ENCODE measurements at regions not wholly inside any gene's neighbourhood (a gene's known extent, or its start where the extent isn't known, plus 50 kb on each side); places are given as distances from the start of the nearest gene placed in this dataset.

GRCh38 chr1:78280626-78281025, 210.1 kb upstream of the PTGFR start:
- no peak overlapping the region for H3K27ac ChIP-seq
- H3K4me1 ChIP-seq: no peaks in the 10 kb centered on the region
- no peak for DNase-seq
- no peaks in the 10 kb centered on the region for H3K27me3 ChIP-seq
- no peak for TF ChIP-seq CTCF (IDR thresholded peaks at IDR 0.05)
- H3K4me3 ChIP-seq: no peak overlapping the region
- no peaks in the 10 kb centered on the region for H3K36me3 ChIP-seq
- no peaks in the 10 kb centered on the region for H3K9me3 ChIP-seq
- intact Hi-C loops (cut with DNase I; ENCODE audit: low total_unique reads): no loop called here

GRCh38 chr1:78281580-78281979, 209.2 kb upstream of the PTGFR start:
- no peak for TF ChIP-seq CTCF (IDR thresholded peaks at IDR 0.05)
- intact Hi-C loops (cut with DNase I; ENCODE audit: low total_unique reads): no loop called here
- Histone ChIP-seq H3K27ac (no peak overlapping the region), H3K36me3 (no peaks in the 10 kb centered on the region), H3K27me3 (no peaks in the 10 kb centered on the region), H3K9me3 (no peaks in the 10 kb centered on the region), H3K4me3 (no peak overlapping the region), H3K4me1 (no peaks in the 10 kb centered on the region)
- no peak for DNase-seq

GRCh38 chr1:78283691-78284090, 207.1 kb upstream of the PTGFR start:
- DNase-seq: no peak
- no peaks in the 10 kb centered on the region for H3K27me3 ChIP-seq

GRCh38 chr1:78284354-78284753, 206.4 kb upstream of the PTGFR start:
- H3K27ac ChIP-seq: no peak overlapping the region
- TF ChIP-seq CTCF (IDR thresholded peaks at IDR 0.05): no peak
- H3K27me3 ChIP-seq: no peaks in the 10 kb centered on the region
- intact Hi-C loops (cut with DNase I; ENCODE audit: low total_unique reads): no loop called here
- H3K4me3 ChIP-seq: no peak overlapping the region
- peak; percentile 62 to 66 for DNase-seq
- H3K4me1 ChIP-seq: no peaks in the 10 kb centered on the region
- no peaks in the 10 kb centered on the region for H3K9me3 ChIP-seq
- no peaks in the 10 kb centered on the region for H3K36me3 ChIP-seq

More at GRCh38 chr1:78283691-78284090, 207.1 kb upstream of the PTGFR start:
- intact Hi-C loops (cut with DNase I; ENCODE audit: low total_unique reads): no loop called here
- H3K9me3 ChIP-seq: no peaks in the 10 kb centered on the region
- no peak overlapping the region for H3K27ac ChIP-seq
- H3K36me3 ChIP-seq: no peaks in the 10 kb centered on the region
- TF ChIP-seq CTCF (IDR thresholded peaks at IDR 0.05): no peak
- H3K4me3 ChIP-seq: no peak overlapping the region
- no peaks in the 10 kb centered on the region for H3K4me1 ChIP-seq

- DNase-seq: no peak
Measured at GRCh38 chr1:78286686-78287085, 204.1 kb upstream of the PTGFR start.

More at GRCh38 chr1:78286686-78287085, 204.1 kb upstream of the PTGFR start:
- H3K36me3 ChIP-seq: no peaks in the 10 kb centered on the region
- no peak for TF ChIP-seq CTCF (IDR thresholded peaks at IDR 0.05)
- intact Hi-C loops (cut with DNase I; ENCODE audit: low total_unique reads): no loop called here
- H3K4me1 ChIP-seq: no peaks in the 10 kb centered on the region
- H3K27me3 ChIP-seq: no peaks in the 10 kb centered on the region
- H3K9me3 ChIP-seq: no peaks in the 10 kb centered on the region
- no peak overlapping the region for H3K27ac ChIP-seq
- no peak overlapping the region for H3K4me3 ChIP-seq
